Endothelial cell of umbilical vein (primary cell): ENCODE measurements at regions not wholly inside any gene's neighbourhood (a gene's known extent, or its start where the extent isn't known, plus 50 kb on each side); places are given as distances from the start of the nearest gene placed in this dataset.

Experiments used
- BruUV-seq: library from RNA; stranded (reverse); fragments of 400-500 nt; replicated peaks from 2 replicates; lab custom pipeline; 2021; lab: Mats Ljungman, UMichigan
- CTCF ChIA-PET: fragments of 300-600, 350-600 bp; sonication (Branson Sonifier 250); formaldehyde crosslinking; loops from one replicate; lab custom pipeline; 2021; ENCODE audit warnings: antibody characterized with exemption, inconsistent platforms; lab: Charles Lee
- POLR2A ChIA-PET: fragments of 300-600, 350-600 bp; sonication (Branson Sonifier 250); formaldehyde crosslinking; loops from one replicate; lab custom pipeline; 2021; ENCODE audit warnings: antibody characterized with exemption, inconsistent platforms; lab: Charles Lee
- DNase-seq: peaks from one replicate; pipeline ENCODE4 v3.0.0-alpha.2; 2011; ENCODE audit warnings: low read depth, low spot score
- FAIRE-seq: peaks from 2 replicates; lab custom pipeline; 2011; peaks lifted over from hg19 to GRCh38; lab: Jason Lieb, UNC
- H2AFZ ChIP-seq: 2 replicates; pipeline ENCODE4 v1.6.0; 2012; ENCODE audit warnings: low read depth, low read length, control low read depth, inconsistent platforms
- H3K27ac ChIP-seq: 2 replicates; pipeline ENCODE4 v1.5.1; 2011; ENCODE audit warnings: low read depth, mild to moderate bottlenecking, control low read depth, low read length, moderate library complexity; ENCODE audit not compliant: insufficient read depth
- H3K27me3 ChIP-seq, 2 experiments: 2 replicates each; pipeline versions ENCODE4 v1.6.0 to v1.6.1; 2011; ENCODE audit warnings: low read length in 2 of 2, mixed read lengths in 1 of 2; ENCODE audit not compliant: control insufficient read depth in 2 of 2, insufficient read depth in 2 of 2
- H3K36me3 ChIP-seq, 2 experiments: 2 replicates in 1 of 2; 3 replicates in 1 of 2; pipeline ENCODE4 v1.5.1; 2011; ENCODE audit warnings: low read length in 2 of 2, mild to moderate bottlenecking in 1 of 2, moderate library complexity in 1 of 2; ENCODE audit not compliant: control insufficient read depth in 2 of 2, insufficient read depth in 2 of 2; ENCODE audit errors: extremely low read depth in 1 of 2
- H3K4me1 ChIP-seq: 3 replicates; pipeline ENCODE4 v1.5.1; 2011; ENCODE audit warnings: mild to moderate bottlenecking, low read length; ENCODE audit not compliant: control insufficient read depth, insufficient read depth; ENCODE audit errors: extremely low read depth
- H3K4me2 ChIP-seq: 2 replicates; pipeline ENCODE4 v1.6.1; 2011; ENCODE audit warnings: low read length, control low read depth, mixed read lengths; ENCODE audit not compliant: insufficient read depth
- H3K4me3 ChIP-seq, 3 experiments: fragments of 200-600 bp in 1 of 3; sonication (generic), shearing (Covaris generic) in 1 of 3; replicated peaks in 1 of 3; 2 replicates each; pipeline ENCODE4 v1.5.1; 2011 to 2016; ENCODE audit warnings: control low read depth in 3 of 3, low read length in 3 of 3, mild to moderate bottlenecking in 2 of 3, inconsistent platforms in 1 of 3, low read depth in 1 of 3, moderate library complexity in 1 of 3; ENCODE audit not compliant: insufficient read depth in 1 of 3
- H3K79me2 ChIP-seq: 2 replicates; pipeline ENCODE4 v1.6.0; 2012; ENCODE audit warnings: low read length, inconsistent platforms; ENCODE audit not compliant: control insufficient read depth, insufficient read depth
- H3K9ac ChIP-seq: replicated peaks from 2 replicates; pipeline ENCODE3; 2011; ENCODE audit warnings: low read length, control low read depth; ENCODE audit not compliant: insufficient read depth; ENCODE audit errors: extremely low read depth
- H3K9me1 ChIP-seq: replicated peaks from 3 replicates; pipeline ENCODE4 v1.6.0; 2011; ENCODE audit warnings: mild to moderate bottlenecking, low read length; ENCODE audit not compliant: control insufficient read depth, insufficient read depth; ENCODE audit errors: extremely low read depth
- H3K9me3 ChIP-seq: replicated peaks from 2 replicates; pipeline ENCODE4 v1.5.1; 2012; ENCODE audit warnings: low read length, inconsistent platforms; ENCODE audit not compliant: control insufficient read depth, insufficient read depth
- H4K20me1 ChIP-seq: replicated peaks from 2 replicates; pipeline ENCODE3; 2011; ENCODE audit warnings: mild to moderate bottlenecking, low read length; ENCODE audit not compliant: control insufficient read depth, insufficient read depth; ENCODE audit errors: extremely low read depth
- EZH2 ChIP-seq: IDR thresholded peaks from 2 replicates; pipeline ENCODE4 v1.6.1; 2012; ENCODE audit warnings: borderline replicate concordance, low read depth, mild to moderate bottlenecking, moderate library complexity, low read length, inconsistent platforms; ENCODE audit not compliant: severe bottlenecking
- FOS ChIP-seq: IDR thresholded peaks from 2 replicates; pipeline ENCODE4 v1.6.1; 2011; ENCODE audit warnings: mild to moderate bottlenecking, low read length, moderate library complexity, borderline replicate concordance; ENCODE audit not compliant: insufficient read depth
- GATA2 ChIP-seq: IDR thresholded peaks from 2 replicates; pipeline ENCODE4 v1.7.0; 2011; ENCODE audit warnings: low read depth, mild to moderate bottlenecking, moderate library complexity, mixed read lengths, low read length; ENCODE audit not compliant: insufficient read length, insufficient read depth
- JUN ChIP-seq: IDR thresholded peaks from 2 replicates; pipeline ENCODE4 v1.6.1; 2011; ENCODE audit warnings: borderline replicate concordance, low read depth; ENCODE audit not compliant: insufficient read length, insufficient read depth
- MYC ChIP-seq: IDR thresholded peaks from one replicate; pipeline ENCODE4 v1.6.1; 2011; ENCODE audit warnings: mild to moderate bottlenecking, low read depth, low read length
- POLR2A ChIP-seq: IDR thresholded peaks from 2 replicates; pipeline ENCODE4 v1.6.1; 2012; ENCODE audit warnings: low read depth, mild to moderate bottlenecking, control low read depth, low read length
- POLR2AphosphoS5 ChIP-seq: IDR thresholded peaks from 2 replicates; pipeline ENCODE4 v1.6.1; 2012; ENCODE audit warnings: low read depth, mild to moderate bottlenecking, control low read depth, low read length, moderate library complexity; ENCODE audit not compliant: insufficient read depth
- dilution Hi-C: fragments of 300-500 bp; cut with MboI; formaldehyde crosslinking; loops from one replicate; pipeline ENCODE4 v1.15.0; 2019; ENCODE audit warnings: low sequenced_read_pairs; ENCODE audit not compliant: extremely low pct_ligation_motif_present
- intact Hi-C: fragments of 100-400 bp; cut with micrococcal nuclease; formaldehyde crosslinking; loops from one replicate; pipeline ENCODE4 v1.10.0; 2022
- TF ChIP-seq, protein P1 (sequence below), 2 donors: IDR thresholded peaks; 1 replicate in 1 of 2; 2 replicates in 1 of 2; pipeline ENCODE4 v1.5.1; 2011; ENCODE audit warnings: low read length in 2 of 2, mild to moderate bottlenecking in 2 of 2, moderate library complexity in 2 of 2, control low read depth in 1 of 2, inconsistent platforms in 1 of 2, low read depth in 1 of 2; ENCODE audit not compliant: insufficient read depth in 1 of 2; ENCODE audit errors: extremely low read depth in 1 of 2
- TF ChIP-seq, protein P2 (sequence below): IDR thresholded peaks from 2 replicates; pipeline ENCODE4 v1.6.1; 2011; ENCODE audit not compliant: insufficient read depth, insufficient read length

DNA sequence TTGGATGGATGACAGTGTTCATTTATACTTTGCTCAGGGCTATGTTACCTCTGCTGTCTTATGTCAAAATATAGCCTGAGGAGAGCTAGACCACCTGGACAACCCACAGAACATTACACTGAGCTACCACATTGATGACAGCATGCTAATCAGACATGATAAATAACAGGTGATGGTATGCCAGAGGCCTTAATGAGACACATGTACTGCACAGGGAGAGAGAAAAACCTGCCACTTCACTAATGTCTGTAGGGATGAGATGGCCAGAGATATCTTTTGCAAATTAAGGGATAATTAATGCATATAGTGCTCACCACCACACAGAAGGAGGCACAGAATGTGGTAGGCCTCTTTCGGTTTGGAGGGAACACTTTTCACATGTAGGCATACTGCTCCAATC lies 1122.6 kb upstream of the POT1 start:
- no TSS peak for BruUV-seq
- H3K27me3 ChIP-seq, result no peaks in the 10 kb centered on the region
- H2AFZ ChIP-seq, result no peak overlapping the region
- no peaks in the 10 kb centered on the region for H3K36me3 ChIP-seq
- no peaks in the 10 kb centered on the region for H3K4me1 ChIP-seq
- DNase-seq (no peak), FAIRE-seq (no peak)
- no peak overlapping the region for H3K4me2 ChIP-seq
- POLR2A ChIA-PET, result no interaction called here
- no peaks in the 10 kb centered on the region for H3K79me2 ChIP-seq
- no peaks in the 10 kb centered on the region for H4K20me1 ChIP-seq
- no peak overlapping the region for H3K4me3 ChIP-seq
- H3K9me1 ChIP-seq, result no peaks in the 10 kb centered on the region
- peaks cover 2% of the 10 kb centered on the region for H3K9me3 ChIP-seq
- dilution Hi-C loops (no loop called here), intact Hi-C loops (no loop called here)
- no peak overlapping the region for H3K27ac ChIP-seq
- no peak overlapping the region for H3K9ac ChIP-seq
- CTCF ChIA-PET, result interaction anchor here (0.6 kb wide), 1 partner anchor 9 kb away, joined by 3 read pairs; no protein-coding TSS in a partner anchor
- no peak for TF ChIP-seq MYC
- TF ChIP-seq FOS, result no peak
- no peak for TF ChIP-seq POLR2AphosphoS5
- no peak for TF ChIP-seq JUN

DNA sequence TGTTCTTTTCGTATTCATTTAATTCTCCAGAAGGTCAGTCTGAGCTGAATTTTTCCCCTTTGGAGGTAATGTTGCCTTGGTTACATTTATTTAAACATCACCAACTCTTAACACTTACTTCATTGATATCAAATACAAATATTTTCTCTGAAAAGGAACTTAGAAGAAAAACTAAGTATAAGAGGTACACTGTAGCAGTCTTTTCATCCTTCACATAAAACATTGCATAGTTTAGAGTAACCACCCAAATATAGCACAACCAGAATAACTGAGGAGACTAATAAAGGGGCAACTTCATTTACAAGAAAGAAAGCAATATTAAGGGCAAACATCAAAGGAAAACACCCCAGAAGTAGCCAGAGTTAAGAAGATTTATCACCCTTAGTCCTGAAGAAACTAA lies 1115.0 kb upstream of the POT1 start:
- no peak for FAIRE-seq
- POLR2A ChIA-PET, result no interaction called here
- BruUV-seq, result no TSS peak

More for the DNA sequence above, 1115.0 kb upstream of the POT1 start:
- H3K9ac ChIP-seq, result no peak overlapping the region
- H3K4me3 ChIP-seq, result no peak overlapping the region
- H3K36me3 ChIP-seq, result no peaks in the 10 kb centered on the region
- no peaks in the 10 kb centered on the region for H3K4me1 ChIP-seq
- CTCF ChIA-PET, result no interaction called here
- intact Hi-C loops (no loop called here), dilution Hi-C loops (no loop called here)
- H3K27me3 ChIP-seq, result no peaks in the 10 kb centered on the region
- no peak overlapping the region for H3K27ac ChIP-seq
- H3K4me2 ChIP-seq, result no peak overlapping the region
- H4K20me1 ChIP-seq, result no peaks in the 10 kb centered on the region
- no peak for DNase-seq
- H3K9me3 ChIP-seq, result no peaks in the 10 kb centered on the region
- no peaks in the 10 kb centered on the region for H3K9me1 ChIP-seq
- no peaks in the 10 kb centered on the region for H3K79me2 ChIP-seq
- H2AFZ ChIP-seq, result no peak overlapping the region
- TF ChIP-seq GATA2 (no peak), POLR2AphosphoS5 (no peak), MYC (no peak), EZH2 (no peak), FOS (no peak), JUN (no peak), POLR2A (no peak)
- TF ChIP-seq, protein P1, sequence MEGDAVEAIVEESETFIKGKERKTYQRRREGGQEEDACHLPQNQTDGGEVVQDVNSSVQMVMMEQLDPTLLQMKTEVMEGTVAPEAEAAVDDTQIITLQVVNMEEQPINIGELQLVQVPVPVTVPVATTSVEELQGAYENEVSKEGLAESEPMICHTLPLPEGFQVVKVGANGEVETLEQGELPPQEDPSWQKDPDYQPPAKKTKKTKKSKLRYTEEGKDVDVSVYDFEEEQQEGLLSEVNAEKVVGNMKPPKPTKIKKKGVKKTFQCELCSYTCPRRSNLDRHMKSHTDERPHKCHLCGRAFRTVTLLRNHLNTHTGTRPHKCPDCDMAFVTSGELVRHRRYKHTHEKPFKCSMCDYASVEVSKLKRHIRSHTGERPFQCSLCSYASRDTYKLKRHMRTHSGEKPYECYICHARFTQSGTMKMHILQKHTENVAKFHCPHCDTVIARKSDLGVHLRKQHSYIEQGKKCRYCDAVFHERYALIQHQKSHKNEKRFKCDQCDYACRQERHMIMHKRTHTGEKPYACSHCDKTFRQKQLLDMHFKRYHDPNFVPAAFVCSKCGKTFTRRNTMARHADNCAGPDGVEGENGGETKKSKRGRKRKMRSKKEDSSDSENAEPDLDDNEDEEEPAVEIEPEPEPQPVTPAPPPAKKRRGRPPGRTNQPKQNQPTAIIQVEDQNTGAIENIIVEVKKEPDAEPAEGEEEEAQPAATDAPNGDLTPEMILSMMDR (IDR thresholded peaks at IDR 0.05; ENCODE audit: extremely low read depth in 1 of 2, insufficient read depth in 1 of 2, low read depth in 1 of 2, low read length in 2 of 2), result no peak
- TF ChIP-seq, protein P2, sequence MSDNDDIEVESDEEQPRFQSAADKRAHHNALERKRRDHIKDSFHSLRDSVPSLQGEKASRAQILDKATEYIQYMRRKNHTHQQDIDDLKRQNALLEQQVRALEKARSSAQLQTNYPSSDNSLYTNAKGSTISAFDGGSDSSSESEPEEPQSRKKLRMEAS, result no peak
